Heart right ventricle (tissue), 16 donors: ENCODE measurements at regions not wholly inside any gene's neighbourhood (a gene's known extent, or its start where the extent isn't known, plus 50 kb on each side); places are given as distances from the start of the nearest gene placed in this dataset.

Experiments used
- ATAC-seq, 8 donors: fragments of 200-7000 bp; cut with Tn5 transposase; one replicate each; pipeline ENCODE4 v1.9.1; 2020; ENCODE audit warnings: mild to moderate bottlenecking in 8 of 8, moderate library complexity in 8 of 8, moderate number of reproducible peaks in 1 of 8
- DNase-seq, 2 donors: peaks; one replicate each; pipeline ENCODE4 v3.0.0-alpha.2; 2020
- H3K27ac ChIP-seq, 10 donors: fragments of 200-600 bp; sonication (generic) in 2 of 10; one replicate each; pipeline versions ENCODE4 v1.5.0 to v1.8.0; 2020 to 2022; ENCODE audit warnings: mild to moderate bottlenecking in 3 of 10
- H3K27me3 ChIP-seq, 7 donors: fragments of 200-600 bp; one replicate each; pipeline ENCODE4 v1.8.0; 2021 to 2022; ENCODE audit warnings: mild to moderate bottlenecking in 2 of 7
- H3K36me3 ChIP-seq, 9 donors: fragments of 200-600 bp; sonication (generic) in 1 of 9; one replicate each; pipeline versions ENCODE4 v1.5.0 to v1.8.0; 2020 to 2022; ENCODE audit warnings: mild to moderate bottlenecking in 2 of 9
- H3K4me1 ChIP-seq, 9 donors: fragments of 200-600 bp; sonication (generic) in 1 of 9; one replicate each; pipeline versions ENCODE4 v1.5.0 to v1.8.0; 2020 to 2022; ENCODE audit warnings: mild to moderate bottlenecking in 4 of 9
- H3K4me3 ChIP-seq, 10 donors: fragments of 200-600 bp; sonication (generic) in 2 of 10; one replicate each; pipeline versions ENCODE4 v1.5.0 to v1.8.0; 2020 to 2022; ENCODE audit warnings: mild to moderate bottlenecking in 7 of 10, moderate library complexity in 2 of 10
- H3K9me3 ChIP-seq, 11 donors: fragments of 200-600 bp in 10 of 11; sonication (generic) in 2 of 11; one replicate each; pipeline versions ENCODE4 v1.5.0 to v1.8.0; 2013 to 2022; ENCODE audit warnings: mild to moderate bottlenecking in 2 of 11, control low read depth in 1 of 11, moderate library complexity in 1 of 11
- WGBS, 2 donors: extraction: QIAGEN DNeasy Blood & Tissue Kit; methylation state at CpG; one replicate each; pipeline ENCODE4 v1.1.7; 2013; ENCODE audit warnings: inconsistent platforms in 1 of 2; 5-methylcytosine and 5-hydroxymethylcytosine counted together
- intact Hi-C, 10 donors: fragments of 100-400 bp; cut with DNase I; formaldehyde crosslinking; loops; one replicate each; pipeline versions ENCODE4 v1.11.1 to v1.14.2; 2022
- TF ChIP-seq, protein P1 (sequence below), 9 donors: fragments of 200-600 bp; sonication (generic) in 2 of 9; IDR thresholded peaks; one replicate each; pipeline versions ENCODE4 v1.5.0 to v1.8.0; 2021 to 2022; ENCODE audit warnings: antibody characterized with exemption in 9 of 9, mild to moderate bottlenecking in 5 of 9, moderate library complexity in 1 of 9
- donor health status: Arrhythmogenic right ventricular cardiomyopathy.
- donor health status: ischemic (EF 13 %, LVEDD 7.1; RV severe dilation, severe dysfunction).
- donor health status: healthy with polysubstance abuse.
- donor health status: DM: no; HTN: yes; CAD: no.
- donor health status: DM: no; HTN: no; CAD: no.
- donor health status: ischemic (EF 25% LVEDD 6.9; RV normal size, moderate dysfunction).
- donor health status: ischemic (EF 25% LVEDD 5.7; RV mildly dilated, moderate dysfunction).
- donor health status: healthy.
- donor health status: DM: yes; HTN: yes; CAD: no.
- donor health status: Ischemic cardiomyopathy.
- donor health status: ischemic (EF 35%, LVEDD 5.7; RV mildly dilated, moderate dysfunction).
- donor health status: nonischemic (EF 11% LVEDD 7.7; RV severe dilation, severe dysfunction).
- donor health status: DM: yes; HTN: yes; CAD: no.
- donor health status: PGD.
- donor health status: ischemic (EF 29% LVEDD 5.4; RV normal size, mild dysfunction).
- donor health status: nonischemic (EF 23%, LVEDD 6.1; RV moderate dilation, normal function).

DNA sequence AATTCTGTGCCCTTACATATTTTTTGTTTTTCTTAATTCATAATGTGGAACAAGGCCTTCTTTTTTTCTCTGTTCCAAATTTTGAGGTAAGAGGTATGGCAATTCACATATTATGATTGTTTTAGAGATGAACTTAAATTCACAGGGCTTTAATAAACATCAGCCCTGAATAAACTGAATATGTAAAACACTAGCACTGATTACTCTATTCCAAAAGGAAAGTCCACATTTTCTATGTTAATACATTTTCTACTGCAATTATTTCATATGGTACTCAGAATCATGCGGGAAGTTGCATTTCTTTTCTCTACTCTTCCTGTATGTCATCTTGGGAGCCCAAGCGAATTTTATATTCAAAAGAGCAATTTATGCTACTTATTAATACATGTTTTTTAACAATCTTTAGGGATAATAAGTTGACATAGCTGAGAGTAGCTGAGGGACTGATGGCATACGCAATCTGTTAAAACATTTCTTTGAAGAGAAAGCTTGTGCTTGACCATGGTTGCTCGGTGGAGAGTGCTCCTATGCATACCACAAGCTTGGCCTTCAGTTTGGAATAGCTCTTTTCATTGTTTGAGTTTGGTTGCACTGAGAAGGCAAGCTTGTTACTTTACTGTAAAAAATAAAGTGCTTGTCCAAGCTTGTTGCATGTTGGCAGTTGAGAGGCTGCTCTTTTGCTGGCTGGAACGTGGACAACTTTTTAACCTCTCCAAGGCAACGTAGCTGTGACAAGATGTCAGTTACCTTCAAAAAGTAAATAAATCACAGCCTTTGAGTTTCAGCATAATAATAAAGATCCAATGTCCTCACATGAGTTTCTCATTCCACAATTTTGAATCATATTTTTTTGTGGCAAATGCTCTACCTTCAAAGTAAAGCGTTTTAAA is 196.3 kb upstream of the SPRY1 start:
- no peak for DNase-seq
- Histone ChIP-seq H3K36me3 (no peaks in the 10 kb centered on the region), H3K4me3 (no peak overlapping the region), H3K9me3 (no peaks in the 10 kb centered on the region), H3K27me3 (no peaks in the 10 kb centered on the region), H3K27ac (no peak overlapping the region), H3K4me1 (peaks cover 0 to 6% (median 0%) of the 10 kb centered on the region in 9 donors)
- TF ChIP-seq, protein P1, sequence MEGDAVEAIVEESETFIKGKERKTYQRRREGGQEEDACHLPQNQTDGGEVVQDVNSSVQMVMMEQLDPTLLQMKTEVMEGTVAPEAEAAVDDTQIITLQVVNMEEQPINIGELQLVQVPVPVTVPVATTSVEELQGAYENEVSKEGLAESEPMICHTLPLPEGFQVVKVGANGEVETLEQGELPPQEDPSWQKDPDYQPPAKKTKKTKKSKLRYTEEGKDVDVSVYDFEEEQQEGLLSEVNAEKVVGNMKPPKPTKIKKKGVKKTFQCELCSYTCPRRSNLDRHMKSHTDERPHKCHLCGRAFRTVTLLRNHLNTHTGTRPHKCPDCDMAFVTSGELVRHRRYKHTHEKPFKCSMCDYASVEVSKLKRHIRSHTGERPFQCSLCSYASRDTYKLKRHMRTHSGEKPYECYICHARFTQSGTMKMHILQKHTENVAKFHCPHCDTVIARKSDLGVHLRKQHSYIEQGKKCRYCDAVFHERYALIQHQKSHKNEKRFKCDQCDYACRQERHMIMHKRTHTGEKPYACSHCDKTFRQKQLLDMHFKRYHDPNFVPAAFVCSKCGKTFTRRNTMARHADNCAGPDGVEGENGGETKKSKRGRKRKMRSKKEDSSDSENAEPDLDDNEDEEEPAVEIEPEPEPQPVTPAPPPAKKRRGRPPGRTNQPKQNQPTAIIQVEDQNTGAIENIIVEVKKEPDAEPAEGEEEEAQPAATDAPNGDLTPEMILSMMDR (IDR thresholded peaks at IDR 0.05) = no peak
- intact Hi-C loops = no loop called here
- WGBS, 2 donors = 76 to 80% methylated on average over 7 of the region's 7 CpGs
- ATAC-seq = no peak

DNA sequence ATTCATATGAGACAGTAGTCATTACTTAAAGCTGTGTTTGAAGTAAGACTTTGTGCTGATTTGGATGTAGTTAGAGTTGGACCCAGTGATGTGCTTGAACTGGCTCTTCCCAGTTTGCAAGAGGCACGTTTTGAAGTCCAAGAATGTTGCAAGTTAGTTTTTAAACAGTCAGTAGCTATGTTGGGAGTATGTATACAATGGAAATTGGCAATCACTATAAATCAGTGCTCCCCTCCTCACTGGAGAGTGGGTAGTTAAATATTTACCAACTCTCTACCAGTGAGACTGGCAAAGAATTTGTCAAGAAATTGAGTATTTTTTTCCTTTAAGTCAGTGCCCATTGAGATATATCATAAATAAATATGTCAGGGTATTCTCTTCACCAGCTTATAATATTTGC is 191.9 kb upstream of the SPRY1 start:
- intact Hi-C loops = no loop called here
- H3K36me3 ChIP-seq = no peaks in the 10 kb centered on the region
- ATAC-seq (no peak), DNase-seq (no peak)
- H3K9me3 ChIP-seq = no peaks in the 10 kb centered on the region
- H3K4me1 ChIP-seq = peaks cover 0 to 6% (median 0%) of the 10 kb centered on the region in 9 donors
- TF ChIP-seq, protein P1 (IDR thresholded peaks at IDR 0.05) = no peak
- no peaks in the 10 kb centered on the region for H3K27me3 ChIP-seq
- WGBS, 2 donors = 0 to 95% methylated on average over 1 of the region's 1 CpG
- no peak overlapping the region for H3K4me3 ChIP-seq
- H3K27ac ChIP-seq = no peak overlapping the region

DNA sequence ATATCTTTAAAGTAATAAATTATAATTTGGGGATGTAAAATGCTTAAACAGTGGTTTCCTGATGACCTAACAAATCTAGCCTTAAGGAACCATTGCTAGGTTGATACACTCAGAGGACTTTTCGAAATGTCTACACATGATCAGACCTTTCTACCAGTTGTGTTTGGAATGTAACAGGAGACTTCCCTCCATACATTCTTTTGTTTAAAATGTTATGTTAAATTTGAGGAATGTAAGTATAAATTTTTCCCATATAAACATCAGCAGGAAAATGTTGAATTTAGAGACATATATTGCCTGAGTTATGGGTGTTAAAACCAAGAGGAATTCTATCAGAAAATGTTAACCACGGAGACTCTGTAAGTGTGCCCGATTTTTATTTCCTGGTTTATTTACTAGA is 190.6 kb upstream of the SPRY1 start:
- intact Hi-C loops = no loop called here
- 80 to 88% methylated on average over 3 of the region's 3 CpGs for WGBS, 2 donors
- ATAC-seq = no peak
- Histone ChIP-seq H3K36me3 (no peaks in the 10 kb centered on the region), H3K4me3 (no peak overlapping the region), H3K4me1 (no peaks in the 10 kb centered on the region), H3K9me3 (no peaks in the 10 kb centered on the region), H3K27ac (no peak overlapping the region), H3K27me3 (no peaks in the 10 kb centered on the region)
- TF ChIP-seq, protein P1 (IDR thresholded peaks at IDR 0.05) = no peak
- no peak for DNase-seq

DNA sequence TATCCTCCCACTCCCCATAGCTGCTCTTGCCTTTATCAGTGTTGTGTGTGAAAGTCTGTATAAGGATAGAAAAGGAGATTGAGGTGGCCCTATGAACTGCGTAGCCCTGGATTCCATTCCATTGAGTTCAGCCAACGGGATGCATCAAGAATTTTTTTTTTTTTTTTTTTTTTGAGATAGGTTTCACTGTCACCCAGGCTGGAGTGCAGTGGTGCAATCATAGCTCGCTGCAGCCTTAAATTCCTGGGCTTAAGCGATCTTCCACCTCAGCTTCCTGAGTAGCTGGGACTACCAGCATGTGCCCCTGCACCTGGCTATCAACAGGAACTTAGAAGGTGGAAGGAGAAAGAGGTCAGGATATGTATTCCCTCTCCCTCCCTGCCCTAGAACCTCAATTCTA is 187.2 kb upstream of the SPRY1 start:
- WGBS, 2 donors = 84 to 86% methylated on average over 4 of the region's 4 CpGs
- DNase-seq (no peak), ATAC-seq (no peak)
- intact Hi-C loops = no loop called here
- Histone ChIP-seq H3K27ac (no peak overlapping the region), H3K4me3 (no peak overlapping the region), H3K36me3 (no peaks in the 10 kb centered on the region), H3K27me3 (no peaks in the 10 kb centered on the region), H3K4me1 (no peaks in the 10 kb centered on the region), H3K9me3 (no peaks in the 10 kb centered on the region)
- TF ChIP-seq, protein P1 (IDR thresholded peaks at IDR 0.05) = no peak
